Kidney epithelial cell (primary cell): ENCODE measurements at regions not wholly inside any gene's neighbourhood (a gene's known extent, or its start where the extent isn't known, plus 50 kb on each side); places are given as distances from the start of the nearest gene placed in this dataset.

Source experiments
- DNase-seq: peaks from one replicate; pipeline ENCODE4 v3.0.0-alpha.2; 2010; ENCODE audit warnings: low read depth
- H3K27me3 ChIP-seq: 2 replicates; pipeline ENCODE4 v1.6.0; 2011; ENCODE audit warnings: low read length; ENCODE audit not compliant: control insufficient read depth, insufficient read depth
- H3K36me3 ChIP-seq: 2 replicates; pipeline ENCODE4 v1.5.1; 2011; ENCODE audit warnings: low read length; ENCODE audit not compliant: control insufficient read depth, insufficient read depth
- H3K4me3 ChIP-seq: 2 replicates; pipeline ENCODE4 v1.5.1; 2011; ENCODE audit warnings: low read depth, mild to moderate bottlenecking, control low read depth, low read length
- TF ChIP-seq, protein P1 (sequence below): IDR thresholded peaks from 2 replicates; pipeline ENCODE4 v1.5.1; 2011; ENCODE audit warnings: mild to moderate bottlenecking, moderate library complexity, low read length, control low read depth, inconsistent platforms; ENCODE audit not compliant: insufficient read depth, poor library complexity, severe bottlenecking

DNA sequence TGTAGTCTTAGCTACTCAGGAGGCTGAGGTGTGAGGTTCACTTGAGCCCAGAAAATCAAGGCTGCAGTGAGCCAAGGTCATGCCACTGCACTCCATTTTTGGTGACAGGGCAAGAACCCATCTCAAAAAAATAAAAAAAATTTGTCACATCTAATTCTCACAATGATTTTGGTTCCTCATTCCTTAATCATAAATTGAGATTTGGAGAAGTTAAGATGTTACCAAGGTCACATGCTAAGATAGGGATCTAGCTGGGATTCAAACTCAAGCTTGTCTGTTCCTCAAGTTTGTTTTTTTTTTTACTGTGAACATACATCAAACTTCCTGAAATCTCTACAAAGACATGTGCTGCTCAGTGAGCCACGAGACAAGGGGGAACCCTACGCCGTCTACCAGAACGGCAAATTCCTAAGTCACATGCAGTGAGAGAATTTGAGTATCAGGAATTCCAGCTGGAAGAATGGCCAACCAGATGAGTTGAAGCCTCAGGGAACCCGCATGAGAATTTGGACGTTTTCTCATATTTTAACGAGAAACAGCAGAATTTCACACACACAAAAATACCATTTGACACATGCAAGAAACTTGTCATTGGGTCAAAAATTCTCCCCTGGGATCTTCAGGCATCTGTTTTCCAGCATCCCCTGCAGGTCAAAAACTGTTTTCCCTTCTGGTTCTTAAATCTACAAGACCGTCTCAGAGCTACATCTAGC lies 414.1 kb upstream of the GOT2 start:
- Histone ChIP-seq H3K36me3 (no peaks in the 10 kb centered on the region), H3K27me3 (no peaks in the 10 kb centered on the region), H3K4me3 (no peak overlapping the region)
- no peak for DNase-seq
- TF ChIP-seq, protein P1, sequence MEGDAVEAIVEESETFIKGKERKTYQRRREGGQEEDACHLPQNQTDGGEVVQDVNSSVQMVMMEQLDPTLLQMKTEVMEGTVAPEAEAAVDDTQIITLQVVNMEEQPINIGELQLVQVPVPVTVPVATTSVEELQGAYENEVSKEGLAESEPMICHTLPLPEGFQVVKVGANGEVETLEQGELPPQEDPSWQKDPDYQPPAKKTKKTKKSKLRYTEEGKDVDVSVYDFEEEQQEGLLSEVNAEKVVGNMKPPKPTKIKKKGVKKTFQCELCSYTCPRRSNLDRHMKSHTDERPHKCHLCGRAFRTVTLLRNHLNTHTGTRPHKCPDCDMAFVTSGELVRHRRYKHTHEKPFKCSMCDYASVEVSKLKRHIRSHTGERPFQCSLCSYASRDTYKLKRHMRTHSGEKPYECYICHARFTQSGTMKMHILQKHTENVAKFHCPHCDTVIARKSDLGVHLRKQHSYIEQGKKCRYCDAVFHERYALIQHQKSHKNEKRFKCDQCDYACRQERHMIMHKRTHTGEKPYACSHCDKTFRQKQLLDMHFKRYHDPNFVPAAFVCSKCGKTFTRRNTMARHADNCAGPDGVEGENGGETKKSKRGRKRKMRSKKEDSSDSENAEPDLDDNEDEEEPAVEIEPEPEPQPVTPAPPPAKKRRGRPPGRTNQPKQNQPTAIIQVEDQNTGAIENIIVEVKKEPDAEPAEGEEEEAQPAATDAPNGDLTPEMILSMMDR: no peak

DNA sequence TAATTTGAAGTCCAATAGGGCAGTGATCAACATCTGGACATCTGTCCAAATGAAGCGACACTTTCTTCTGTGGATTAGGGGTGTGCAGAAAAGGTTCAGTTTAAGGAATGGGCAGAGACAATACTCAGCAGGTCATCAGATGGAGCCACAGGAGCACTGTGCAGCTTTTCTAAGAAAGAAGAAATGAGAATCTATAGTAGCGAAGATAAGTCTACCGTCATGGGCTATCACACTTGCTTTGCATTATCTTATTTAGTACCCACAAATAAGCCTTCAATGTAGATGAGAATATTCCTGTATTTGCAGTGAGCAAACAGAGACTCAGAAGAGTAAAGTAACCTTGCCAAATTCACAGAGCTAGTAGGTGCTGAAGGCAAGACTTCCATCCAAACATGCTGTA lies 412.0 kb upstream of the GOT2 start:
- H3K36me3 ChIP-seq: no peaks in the 10 kb centered on the region
- no peak overlapping the region for H3K4me3 ChIP-seq
- H3K27me3 ChIP-seq: no peaks in the 10 kb centered on the region
- DNase-seq: no peak
- TF ChIP-seq, protein P1: no peak

DNA sequence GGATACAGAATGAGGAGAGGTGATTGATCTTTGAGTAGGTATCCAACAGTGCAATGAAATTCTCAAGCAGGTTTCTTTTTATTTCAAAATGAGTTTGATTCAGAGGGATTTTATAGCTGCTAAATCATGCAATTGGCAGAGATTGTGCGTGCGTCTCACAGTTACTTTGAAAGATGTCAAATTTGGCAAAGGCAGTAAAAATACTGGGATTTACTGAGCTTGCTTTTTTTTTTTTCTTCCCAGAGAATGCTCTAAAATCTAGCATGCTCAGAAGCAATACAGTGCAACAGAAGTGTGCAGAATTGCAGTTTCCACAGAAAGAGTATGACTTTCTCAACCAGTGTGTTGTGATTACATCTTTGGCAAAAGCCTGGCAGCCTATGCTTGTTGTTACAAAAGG lies 410.7 kb upstream of the GOT2 start:
- TF ChIP-seq, protein P1: no peak
- no peak overlapping the region for H3K4me3 ChIP-seq
- H3K27me3 ChIP-seq: no peaks in the 10 kb centered on the region
- DNase-seq: no peak
- no peaks in the 10 kb centered on the region for H3K36me3 ChIP-seq

DNA sequence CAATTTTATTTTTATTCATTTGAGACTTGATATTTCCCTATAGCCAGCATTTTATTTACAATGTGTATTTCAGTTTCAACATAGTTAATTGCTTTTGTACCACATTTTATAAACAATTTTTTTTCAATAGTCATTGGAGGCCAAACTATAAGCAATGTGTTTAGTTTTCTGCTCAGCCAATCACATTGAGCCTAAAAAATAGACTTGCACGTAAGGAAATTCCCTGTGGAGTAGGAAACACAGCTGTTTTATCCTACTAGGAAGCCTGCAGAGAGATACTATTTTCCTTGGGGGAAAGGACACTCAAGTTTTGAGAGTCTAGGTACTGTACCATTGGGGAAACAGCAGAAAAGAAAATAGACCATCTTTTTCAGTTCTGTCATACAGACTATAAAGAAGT lies 410.2 kb upstream of the GOT2 start:
- H3K36me3 ChIP-seq: no peaks in the 10 kb centered on the region
- DNase-seq: no peak
- H3K4me3 ChIP-seq: no peak overlapping the region
- H3K27me3 ChIP-seq: no peaks in the 10 kb centered on the region
- TF ChIP-seq, protein P1: no peak

DNA sequence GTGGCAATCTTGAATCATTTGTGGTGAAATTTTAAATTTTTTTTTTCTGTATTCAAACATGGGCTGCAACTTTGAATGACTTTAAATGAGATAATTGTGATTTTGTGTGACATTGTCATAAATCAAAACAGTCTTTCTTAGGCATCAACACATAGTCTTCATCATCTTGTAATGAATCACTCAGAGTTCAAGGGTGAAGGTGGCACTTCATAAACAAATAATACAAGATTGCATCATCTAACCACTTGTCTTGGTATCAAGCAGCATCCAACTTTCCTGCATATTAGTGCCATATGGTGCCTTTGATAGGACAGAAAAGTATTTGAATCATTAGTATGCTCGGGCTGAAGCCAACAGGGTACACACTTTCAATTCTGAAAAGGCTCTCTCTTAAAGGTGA lies 392.4 kb upstream of the GOT2 start:
- Histone ChIP-seq H3K36me3 (no peaks in the 10 kb centered on the region), H3K4me3 (no peak overlapping the region), H3K27me3 (no peaks in the 10 kb centered on the region)
- TF ChIP-seq, protein P1: no peak
- no peak for DNase-seq

DNA sequence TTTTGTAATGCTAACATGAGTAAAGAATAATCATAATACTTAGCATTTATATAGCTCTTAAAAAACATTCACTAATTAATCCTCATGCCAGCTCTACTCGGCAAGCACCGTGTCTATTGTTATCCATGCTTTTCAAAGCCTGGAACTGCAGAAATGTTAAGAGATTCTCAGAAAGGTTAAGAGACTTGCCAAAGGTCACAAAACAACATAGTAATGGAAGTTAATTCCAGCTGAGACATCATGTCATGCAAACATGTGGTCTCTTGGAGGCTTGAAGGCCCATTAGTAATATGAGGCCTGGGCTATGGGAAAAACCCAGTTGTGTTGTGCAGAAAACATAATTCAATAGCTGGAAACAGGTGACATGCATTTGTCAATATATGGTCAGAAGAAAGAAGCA lies 389.9 kb upstream of the GOT2 start:
- no peak for DNase-seq
- TF ChIP-seq, protein P1: no peak
- no peaks in the 10 kb centered on the region for H3K27me3 ChIP-seq
- no peaks in the 10 kb centered on the region for H3K36me3 ChIP-seq
- no peak overlapping the region for H3K4me3 ChIP-seq
